Stimulated activated memory B cell treated with anti-CD40 and anti-IgM and Interleukin-4, amounts not matched to agents 10 μg/mL and 1 μg/mL and 100 μg/mL, for 72 hours (primary cell): ENCODE measurements at regions not wholly inside any gene's neighbourhood (a gene's known extent, or its start where the extent isn't known, plus 50 kb on each side); places are given as distances from the start of the nearest gene placed in this dataset.

Source experiments
- ATAC-seq: fragments of 150-1000 bp; cut with Tn5 transposase; 2 replicates; pipeline ENCODE4 v1.10.0; 2021
- H3K27ac Mint-ChIP-seq: one replicate; pipeline ENCODE4 v1.8.0; 2022; ENCODE audit warnings: mild to moderate bottlenecking, mixed read lengths
- H3K27me3 Mint-ChIP-seq: one replicate; pipeline ENCODE4 v1.8.0; 2022; ENCODE audit warnings: mixed read lengths
- H3K36me3 Mint-ChIP-seq: one replicate; pipeline ENCODE4 v1.8.0; 2022; ENCODE audit warnings: mixed read lengths
- H3K4me1 Mint-ChIP-seq: one replicate; pipeline ENCODE4 v1.8.0; 2022; ENCODE audit warnings: mixed read lengths
- H3K4me3 Mint-ChIP-seq: one replicate; pipeline ENCODE4 v1.8.0; 2022; ENCODE audit warnings: mild to moderate bottlenecking, moderate library complexity, mixed read lengths
- H3K9me3 Mint-ChIP-seq: one replicate; pipeline ENCODE4 v1.8.0; 2022; ENCODE audit warnings: mixed read lengths

DNA sequence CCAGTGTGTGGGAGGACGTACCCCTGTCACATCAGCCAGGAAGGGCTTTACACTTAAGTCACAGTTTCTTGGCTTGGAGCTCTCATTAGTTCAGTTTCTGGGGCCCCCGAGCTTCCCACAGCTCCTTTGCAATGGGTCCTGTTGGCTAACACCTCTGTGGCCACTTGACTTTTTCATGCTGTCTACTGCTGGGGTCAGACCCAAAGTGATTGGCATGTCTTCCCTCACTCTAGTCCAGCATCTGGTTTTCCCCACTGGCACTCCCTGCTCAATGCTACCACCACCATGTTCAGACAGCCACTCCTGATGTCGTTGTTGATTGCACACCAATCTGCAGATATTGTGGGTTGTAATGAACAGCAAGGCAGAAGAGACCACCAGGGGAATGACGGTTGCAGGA is 379.0 kb downstream of the FOXO1 start:
- no peaks in the 10 kb centered on the region for H3K4me1 Mint-ChIP-seq
- no peak for ATAC-seq
- no peaks in the 10 kb centered on the region for H3K9me3 Mint-ChIP-seq
- no peak overlapping the region for H3K4me3 Mint-ChIP-seq
- H3K27me3 Mint-ChIP-seq = no peaks in the 10 kb centered on the region
- no peaks in the 10 kb centered on the region for H3K36me3 Mint-ChIP-seq
- H3K27ac Mint-ChIP-seq = no peak overlapping the region

DNA sequence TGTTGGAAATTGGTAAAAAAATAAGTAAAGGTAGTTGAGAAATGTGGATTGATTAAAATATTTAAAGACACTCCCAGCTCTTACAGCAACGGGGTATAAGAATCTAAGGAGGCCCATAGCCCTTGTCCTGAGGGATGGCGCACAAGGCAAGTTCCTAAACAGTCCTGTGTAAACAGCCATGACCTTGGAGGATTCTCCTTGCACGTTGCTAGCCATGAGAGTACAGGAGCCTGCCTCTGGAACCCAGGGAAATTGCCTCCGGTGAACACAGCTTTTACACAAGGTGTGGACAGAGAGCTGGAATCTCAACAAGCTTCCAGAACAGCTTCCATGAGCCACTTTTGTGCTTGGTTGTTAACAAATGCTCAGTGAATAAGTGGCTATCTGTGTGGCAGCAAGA is 378.2 kb downstream of the FOXO1 start:
- Mint-ChIP-seq H3K4me1 (no peaks in the 10 kb centered on the region), H3K4me3 (no peak overlapping the region), H3K36me3 (no peaks in the 10 kb centered on the region), H3K27ac (no peak overlapping the region), H3K27me3 (no peaks in the 10 kb centered on the region), H3K9me3 (no peaks in the 10 kb centered on the region)
- no peak for ATAC-seq

DNA sequence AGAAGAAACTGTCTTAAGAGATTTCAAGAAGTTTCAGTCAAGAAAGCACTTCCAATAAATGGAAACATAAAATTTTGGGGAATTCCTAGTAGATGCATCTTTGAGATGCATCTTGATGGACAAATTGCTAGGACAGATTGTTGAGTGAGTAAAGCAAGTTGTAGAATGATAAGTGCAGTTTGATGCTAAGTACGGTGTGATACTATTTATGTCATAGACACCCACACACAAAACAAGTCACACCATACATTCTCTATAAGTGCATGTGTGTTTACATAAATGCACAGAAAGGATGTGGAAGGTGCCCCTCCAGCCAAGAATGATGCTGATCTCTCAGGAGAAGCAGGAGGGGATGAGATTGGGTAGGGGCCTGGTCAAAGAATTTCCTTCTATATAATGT is 375.7 kb downstream of the FOXO1 start:
- Mint-ChIP-seq H3K36me3 (peaks cover under 1% of the 10 kb centered on the region), H3K4me3 (no peak overlapping the region), H3K27me3 (no peaks in the 10 kb centered on the region), H3K27ac (no peak overlapping the region), H3K9me3 (peaks cover 3% of the 10 kb centered on the region), H3K4me1 (no peaks in the 10 kb centered on the region)
- no peak for ATAC-seq

DNA sequence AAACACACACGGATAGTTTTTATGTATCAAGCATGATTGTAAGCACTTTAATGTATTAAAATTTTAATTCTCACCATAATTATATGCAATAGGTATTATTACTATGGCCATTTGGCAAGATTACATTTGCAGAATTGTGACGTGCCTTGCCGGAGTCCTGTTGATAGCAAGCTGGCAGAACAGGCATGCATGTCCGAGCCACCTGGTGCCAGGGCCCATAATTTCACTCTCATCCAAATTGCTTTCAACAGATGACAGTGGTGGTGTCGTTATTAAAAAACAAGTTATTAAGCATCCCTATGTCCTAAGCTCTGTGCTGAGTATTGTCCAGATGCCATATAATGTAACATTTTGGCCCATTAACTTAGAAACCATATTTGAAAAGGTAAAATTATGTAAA is 374.3 kb downstream of the FOXO1 start:
- no peaks in the 10 kb centered on the region for H3K27me3 Mint-ChIP-seq
- ATAC-seq = no peak
- peaks cover 5% of the 10 kb centered on the region for H3K36me3 Mint-ChIP-seq
- H3K4me1 Mint-ChIP-seq = no peaks in the 10 kb centered on the region
- peaks cover 7% of the 10 kb centered on the region for H3K9me3 Mint-ChIP-seq
- H3K4me3 Mint-ChIP-seq = no peak overlapping the region
- no peak overlapping the region for H3K27ac Mint-ChIP-seq

DNA sequence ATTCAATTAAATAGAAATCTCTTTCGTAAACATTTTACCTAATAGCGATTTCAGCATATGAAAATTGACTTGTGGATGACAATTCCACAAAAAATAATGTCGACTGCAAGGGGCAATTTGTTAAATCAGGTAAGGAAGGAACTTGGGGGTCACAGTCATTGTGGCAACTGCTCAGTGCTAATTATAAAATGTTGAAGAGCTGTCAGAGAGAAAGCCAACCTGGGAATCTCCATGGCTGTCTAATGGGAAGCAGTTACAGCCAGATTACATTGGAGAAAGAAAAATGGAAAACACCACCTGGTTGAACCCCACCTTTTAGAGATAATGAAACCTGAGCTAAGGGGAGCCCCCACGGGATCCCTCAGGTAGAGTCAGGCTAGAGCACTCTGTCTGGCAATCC is 373.9 kb downstream of the FOXO1 start:
- Mint-ChIP-seq H3K4me1 (no peaks in the 10 kb centered on the region), H3K4me3 (no peak overlapping the region), H3K9me3 (peaks cover 7% of the 10 kb centered on the region), H3K27me3 (no peaks in the 10 kb centered on the region), H3K27ac (no peak overlapping the region), H3K36me3 (peaks cover 5% of the 10 kb centered on the region)
- ATAC-seq = no peak

DNA sequence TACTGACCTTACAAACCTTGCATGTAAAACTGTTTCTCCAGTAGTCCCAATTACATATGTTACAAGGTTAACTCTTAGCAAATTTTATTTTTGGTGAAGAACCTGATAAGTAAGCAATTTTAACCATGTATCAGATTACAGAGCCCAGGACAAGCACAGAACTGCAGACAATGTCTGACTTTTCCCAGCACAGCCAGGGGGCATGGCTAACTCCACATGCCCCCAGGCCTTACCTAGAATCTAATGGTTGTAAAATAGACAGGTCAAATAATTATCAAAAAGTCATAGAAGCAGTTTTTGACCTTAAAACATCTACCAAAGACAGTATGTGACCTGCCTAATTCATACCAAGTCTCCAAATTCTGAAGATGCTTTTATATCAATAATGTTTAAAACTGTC is 364.1 kb downstream of the FOXO1 start:
- no peak for ATAC-seq
- H3K4me1 Mint-ChIP-seq = no peaks in the 10 kb centered on the region
- no peak overlapping the region for H3K27ac Mint-ChIP-seq
- H3K4me3 Mint-ChIP-seq = no peak overlapping the region
- peaks cover 24% of the 10 kb centered on the region for H3K36me3 Mint-ChIP-seq
- H3K9me3 Mint-ChIP-seq = peaks cover 15% of the 10 kb centered on the region
- H3K27me3 Mint-ChIP-seq = no peaks in the 10 kb centered on the region

DNA sequence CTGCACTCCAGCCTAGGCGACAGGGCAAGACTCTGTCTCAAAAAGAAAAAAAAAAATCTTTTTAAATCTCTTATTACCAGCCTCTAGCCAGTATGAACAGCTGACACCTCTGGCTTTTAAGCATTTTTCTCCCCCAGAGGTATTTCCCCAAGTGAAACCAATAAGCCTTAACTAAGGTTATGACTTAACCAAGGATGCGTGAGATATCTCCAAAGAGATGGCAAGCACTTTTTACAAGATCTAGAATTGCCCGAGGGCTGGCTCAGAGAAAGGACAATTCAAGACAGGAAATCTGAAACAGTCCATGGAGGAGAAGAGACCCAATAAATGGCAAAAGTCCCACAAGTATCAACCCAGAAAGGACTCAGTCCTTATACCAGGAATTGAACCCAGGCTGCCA is 362.1 kb downstream of the FOXO1 start:
- Mint-ChIP-seq H3K27me3 (no peaks in the 10 kb centered on the region), H3K9me3 (peaks cover 10% of the 10 kb centered on the region), H3K4me1 (no peaks in the 10 kb centered on the region), H3K27ac (no peak overlapping the region), H3K4me3 (no peak overlapping the region), H3K36me3 (peaks cover 24% of the 10 kb centered on the region)
- ATAC-seq = no peak

DNA sequence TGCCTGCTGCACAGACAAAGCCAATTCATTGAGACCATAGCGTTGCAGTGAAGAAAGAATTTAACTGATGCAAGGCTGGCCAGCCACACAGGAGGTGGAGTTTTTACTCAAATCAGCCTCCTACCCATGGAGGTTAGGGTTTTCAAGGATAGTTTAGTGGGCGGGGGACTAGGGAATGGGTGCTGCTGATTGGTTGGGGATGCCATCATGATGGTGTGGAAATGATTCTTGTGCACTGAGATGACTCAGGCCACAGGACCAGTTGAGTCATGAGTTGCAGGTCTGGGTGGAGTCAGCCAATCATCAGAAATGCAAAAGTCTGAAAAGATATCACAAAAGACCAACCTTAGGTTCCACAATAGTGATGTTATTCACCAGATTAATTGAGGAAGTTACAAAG is 359.6 kb downstream of the FOXO1 start:
- Mint-ChIP-seq H3K36me3 (peaks cover 18% of the 10 kb centered on the region), H3K4me1 (no peaks in the 10 kb centered on the region), H3K4me3 (no peak overlapping the region), H3K27me3 (no peaks in the 10 kb centered on the region), H3K27ac (no peak overlapping the region), H3K9me3 (peaks cover 10% of the 10 kb centered on the region)
- no peak for ATAC-seq

DNA sequence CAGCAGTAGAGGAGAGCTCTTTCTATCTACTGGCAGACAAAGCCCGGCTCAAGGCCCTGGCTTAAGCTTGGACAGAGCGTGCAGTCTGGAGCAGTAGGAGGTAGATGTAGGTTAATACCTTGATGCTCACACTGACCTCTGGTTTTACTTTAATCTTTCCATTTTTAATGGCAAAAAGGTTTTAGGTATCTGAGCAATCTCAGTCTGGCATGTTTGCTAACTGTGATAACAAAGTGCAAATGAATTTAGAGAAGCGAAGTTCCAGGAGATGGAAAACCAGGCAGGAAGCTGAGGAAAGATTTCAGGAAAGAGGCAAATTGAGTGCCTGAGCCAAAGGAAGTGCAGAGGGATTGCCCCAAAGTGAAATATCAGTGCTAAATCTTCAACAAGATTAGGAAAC is 356.6 kb downstream of the FOXO1 start:
- peaks cover 12% of the 10 kb centered on the region for H3K36me3 Mint-ChIP-seq
- H3K4me1 Mint-ChIP-seq = peaks cover 1% of the 10 kb centered on the region
- H3K9me3 Mint-ChIP-seq = peaks cover 6% of the 10 kb centered on the region
- ATAC-seq = no peak
- H3K27me3 Mint-ChIP-seq = no peaks in the 10 kb centered on the region
- H3K4me3 Mint-ChIP-seq = no peak overlapping the region
- no peak overlapping the region for H3K27ac Mint-ChIP-seq

DNA sequence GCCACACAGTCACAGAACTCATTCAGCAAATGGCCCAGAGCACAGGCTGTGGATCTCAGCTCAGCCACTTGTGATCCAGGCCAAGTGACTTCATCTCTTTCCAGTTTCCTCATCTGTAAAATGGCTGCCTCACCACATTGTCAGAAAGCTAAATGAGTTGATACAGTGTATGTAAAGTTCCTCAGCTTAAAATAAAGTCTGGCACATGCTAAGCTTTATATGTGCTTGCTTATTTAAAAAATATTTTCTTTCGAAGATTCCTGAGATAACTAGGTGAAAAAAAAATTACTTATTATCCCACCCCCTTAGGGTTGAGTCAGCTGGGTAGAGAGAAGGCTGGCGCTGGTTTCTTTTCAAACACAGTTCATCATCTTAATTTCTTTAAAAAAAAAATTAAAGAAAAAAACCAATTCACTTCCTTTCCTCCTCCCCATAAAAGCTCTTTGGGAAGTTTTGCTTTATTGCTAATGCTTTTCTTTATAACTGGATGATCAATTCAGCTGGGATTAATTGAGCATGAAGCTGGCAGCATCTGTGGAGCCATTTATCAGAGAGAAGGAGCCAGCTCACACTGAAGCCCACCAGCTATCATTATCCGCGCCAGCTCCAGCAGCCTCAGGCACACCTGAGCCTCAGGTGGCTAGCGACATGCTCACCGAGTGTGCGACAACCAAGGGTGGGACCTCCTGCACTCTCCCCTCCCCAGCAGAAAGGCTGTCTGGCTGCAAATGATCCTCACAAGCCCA is 354.9 kb downstream of the FOXO1 start:
- peaks cover 4% of the 10 kb centered on the region for H3K36me3 Mint-ChIP-seq

DNA sequence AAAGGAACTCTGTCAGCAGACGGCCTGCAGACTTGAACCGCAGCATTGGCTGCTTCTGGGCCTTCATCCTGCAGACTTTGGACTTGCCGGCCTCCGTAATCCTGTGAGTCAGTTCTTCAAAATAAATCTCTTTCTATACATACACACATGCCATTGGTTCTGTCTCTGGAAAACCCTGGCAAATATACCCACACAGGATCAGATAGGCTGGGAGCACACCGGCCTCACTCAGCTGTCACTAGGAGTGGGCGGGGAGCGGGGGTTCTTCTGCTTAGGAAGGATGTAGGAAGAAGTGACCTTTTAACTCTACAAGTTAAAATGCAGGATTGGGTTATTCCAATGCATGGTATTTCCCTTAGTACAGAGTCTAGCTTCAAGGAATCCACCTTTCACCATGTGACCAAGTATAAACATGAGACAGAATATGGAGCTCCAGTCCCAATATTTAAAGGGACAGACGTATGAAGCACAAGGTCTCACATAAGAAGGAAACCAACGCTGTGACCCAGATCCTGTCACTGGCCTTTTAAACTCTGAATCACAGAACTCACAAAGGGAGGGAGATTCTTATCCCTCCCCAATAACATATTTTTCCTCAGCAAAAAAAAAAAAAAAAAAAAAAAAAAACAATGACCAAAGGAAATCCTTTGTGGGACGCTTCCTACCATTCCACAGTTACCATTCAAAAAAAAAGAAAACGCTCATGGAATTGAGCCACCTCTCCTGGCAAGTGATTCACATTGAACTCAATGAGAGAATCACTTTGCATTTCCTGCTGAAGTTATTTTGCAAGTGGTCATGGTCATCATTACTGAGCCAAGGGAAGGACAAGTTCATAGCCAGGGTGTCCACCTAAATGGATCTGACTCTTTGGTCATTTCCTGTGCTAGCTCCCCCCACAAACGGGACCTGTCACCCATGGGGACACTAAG is 352.9 kb downstream of the FOXO1 start:
- H3K36me3 Mint-ChIP-seq = no peaks in the 10 kb centered on the region
- H3K27ac Mint-ChIP-seq = no peak overlapping the region
- peaks cover 33% of the 10 kb centered on the region for H3K4me1 Mint-ChIP-seq
- no peak for ATAC-seq
- no peaks in the 10 kb centered on the region for H3K9me3 Mint-ChIP-seq
- peaks cover 11% of the 10 kb centered on the region for H3K27me3 Mint-ChIP-seq
- H3K4me3 Mint-ChIP-seq = no peak overlapping the region

More for the DNA sequence above, 354.9 kb downstream of the FOXO1 start:
- H3K4me3 Mint-ChIP-seq = no peak overlapping the region
- H3K27me3 Mint-ChIP-seq = peaks cover 6% of the 10 kb centered on the region
- H3K27ac Mint-ChIP-seq = no peak overlapping the region
- no peaks in the 10 kb centered on the region for H3K9me3 Mint-ChIP-seq
- no peak for ATAC-seq
- peaks cover 15% of the 10 kb centered on the region for H3K4me1 Mint-ChIP-seq

DNA sequence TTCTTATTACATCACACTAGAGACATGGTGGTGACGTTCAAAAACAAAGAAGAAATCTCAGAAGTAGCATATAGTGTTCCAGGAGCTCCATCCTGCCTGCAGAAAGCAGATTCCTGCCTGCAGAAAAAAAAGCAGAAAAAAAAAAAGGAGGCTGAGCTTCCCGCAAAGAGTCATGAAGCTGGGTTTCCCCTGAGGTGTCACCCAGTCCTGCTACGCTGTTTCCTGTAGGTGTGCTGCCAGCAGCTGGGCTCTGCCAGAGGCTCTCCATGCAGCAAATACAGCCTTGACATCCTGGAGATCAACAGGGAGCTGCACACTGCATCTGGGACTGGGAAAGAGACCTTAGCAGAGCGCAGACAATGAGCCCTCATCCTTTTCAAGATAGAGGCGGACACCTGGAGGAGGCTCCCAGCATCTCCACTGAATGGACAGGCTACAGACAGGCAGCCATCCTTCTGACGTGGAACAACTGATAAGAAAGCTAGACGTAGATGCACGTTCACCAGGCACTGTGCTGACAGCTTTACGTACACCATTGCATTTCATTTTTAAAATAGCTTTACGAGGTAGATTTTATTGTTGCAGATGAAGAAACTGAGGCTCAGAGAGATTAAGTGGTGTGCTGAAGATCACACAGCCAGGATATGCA is 350.9 kb downstream of the FOXO1 start:
- ATAC-seq = no peak
- Mint-ChIP-seq H3K27me3 (peaks cover 11% of the 10 kb centered on the region), H3K4me1 (peaks cover 44% of the 10 kb centered on the region), H3K4me3 (no peak overlapping the region), H3K27ac (no peak overlapping the region), H3K36me3 (no peaks in the 10 kb centered on the region), H3K9me3 (no peaks in the 10 kb centered on the region)

DNA sequence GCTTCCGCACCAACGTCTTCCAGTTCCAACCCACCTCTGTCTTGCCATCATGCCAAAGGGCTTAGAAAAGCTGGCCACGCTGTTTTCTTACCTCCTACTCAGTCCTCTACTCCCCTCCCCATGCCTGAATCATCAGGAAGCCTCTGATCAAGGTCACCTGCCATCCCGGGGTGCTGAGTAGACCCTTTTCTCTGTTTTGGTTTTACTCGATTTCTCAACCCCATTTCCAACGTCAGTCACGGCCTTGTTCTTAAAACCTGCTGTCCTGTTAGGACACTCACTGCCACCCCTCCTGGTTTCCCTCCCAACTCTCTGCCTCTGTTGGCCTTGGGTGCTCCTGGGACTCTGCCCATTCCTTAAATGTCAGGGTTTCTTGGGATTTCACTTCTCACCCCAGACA is 350.1 kb downstream of the FOXO1 start:
- H3K4me1 Mint-ChIP-seq = peaks cover 45% of the 10 kb centered on the region
- ATAC-seq = no peak

DNA sequence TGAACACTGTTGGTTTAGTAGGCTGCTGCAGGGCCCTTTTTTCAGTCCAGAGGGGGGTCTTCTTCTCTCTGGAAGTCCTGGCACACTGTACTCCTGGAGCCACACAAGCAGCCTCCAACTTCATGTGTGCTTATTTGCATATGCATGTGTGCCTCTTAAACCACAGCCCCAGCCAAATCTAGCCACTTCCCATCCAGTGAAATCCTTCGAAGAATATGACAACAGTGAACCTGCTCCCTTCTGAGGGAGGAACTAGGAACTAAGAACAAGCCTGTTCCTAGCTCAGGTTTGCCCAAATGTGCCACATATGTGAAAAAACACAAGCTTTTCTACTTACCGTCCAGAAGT is 348.5 kb downstream of the FOXO1 start:
- Mint-ChIP-seq H3K9me3 (no peaks in the 10 kb centered on the region), H3K27me3 (peaks cover 11% of the 10 kb centered on the region), H3K36me3 (no peaks in the 10 kb centered on the region), H3K27ac (no peak overlapping the region), H3K4me3 (no peak overlapping the region), H3K4me1 (peaks cover 45% of the 10 kb centered on the region)
- ATAC-seq = no peak

More for the DNA sequence above, 350.1 kb downstream of the FOXO1 start:
- peaks cover 11% of the 10 kb centered on the region for H3K27me3 Mint-ChIP-seq
- H3K4me3 Mint-ChIP-seq = no peak overlapping the region
- no peaks in the 10 kb centered on the region for H3K9me3 Mint-ChIP-seq
- no peaks in the 10 kb centered on the region for H3K36me3 Mint-ChIP-seq
- H3K27ac Mint-ChIP-seq = no peak overlapping the region

DNA sequence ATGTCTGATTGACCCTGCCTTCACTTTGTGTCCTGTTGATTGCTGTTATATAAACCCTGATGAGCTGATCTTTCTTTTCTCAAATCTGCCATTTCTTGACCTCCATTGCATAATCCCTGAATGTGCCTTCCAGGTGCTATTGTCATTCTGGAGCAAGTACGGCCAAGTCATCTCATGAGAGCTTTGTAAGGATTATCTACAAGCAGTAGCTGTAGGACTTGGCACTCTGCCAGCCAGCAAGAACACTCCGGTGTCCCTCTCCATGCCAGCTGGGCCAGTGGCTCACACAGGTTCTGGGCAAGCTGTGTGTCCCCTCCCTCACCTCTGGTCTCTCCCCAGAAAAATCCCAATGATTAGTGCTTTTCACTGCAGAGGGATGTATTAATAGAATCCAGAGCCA is 348.1 kb downstream of the FOXO1 start:
- Mint-ChIP-seq H3K4me1 (peaks cover 45% of the 10 kb centered on the region), H3K27me3 (peaks cover 11% of the 10 kb centered on the region), H3K4me3 (no peak overlapping the region), H3K27ac (no peak overlapping the region), H3K9me3 (peaks cover 2% of the 10 kb centered on the region), H3K36me3 (no peaks in the 10 kb centered on the region)
- ATAC-seq = no peak
